ENCODE measurements at regions not wholly inside any gene's neighbourhood (a gene's known extent, or its start where the extent isn't known, plus 50 kb on each side); places are given as distances from the start of the nearest gene placed in this dataset.

- TF ChIP-seq CTCF (conservative IDR thresholded peaks at IDR 0.05; ENCODE audit: low read depth, low read length) (no peak), EZH2phosphoT487 (IDR thresholded peaks at IDR 0.05; ENCODE audit: borderline replicate concordance, low read length) (no peak), EZH2 (IDR thresholded peaks at IDR 0.05; ENCODE audit: low read length, unreplicated experiment) (no peak)
Observed at GRCh38 chr12:125355614-125356013, 290.4 kb downstream of the AACS start.

Data from PC-3 (cell line).